GM23338 (cell line): ENCODE measurements at regions not wholly inside any gene's neighbourhood (a gene's known extent, or its start where the extent isn't known, plus 50 kb on each side); places are given as distances from the start of the nearest gene placed in this dataset.

ENCODE experiments used
- ATAC-seq: fragments of 200-7000 bp; cut with Tn5 transposase; 3 replicates; pipeline ENCODE4 v1.9.1; 2020
- DNase-seq: peaks from one replicate; pipeline ENCODE4 v3.0.0-alpha.2; 2015; ENCODE audit warnings: low spot score
- H2AFZ ChIP-seq: fragments of 200-600 bp; sonication (generic); 2 replicates; pipeline ENCODE4 v1.8.0; 2016; ENCODE audit warnings: antibody characterized with exemption, mild to moderate bottlenecking, moderate library complexity
- H3F3A ChIP-seq: fragments of 200-600 bp; sonication (generic); replicated peaks from 2 replicates; pipeline ENCODE4 v1.8.0; 2017; ENCODE audit warnings: antibody characterized with exemption, mixed run types, low read depth
- H3K27ac ChIP-seq: fragments of 200-600 bp; sonication (generic); 2 replicates; pipeline ENCODE4 v1.6.1; 2016; ENCODE audit warnings: low read depth
- H3K27me3 ChIP-seq: fragments of 200-600 bp; sonication (generic); 2 replicates; pipeline ENCODE4 v1.8.0; 2016; ENCODE audit warnings: mild to moderate bottlenecking, mixed run types, moderate library complexity; ENCODE audit not compliant: insufficient read depth
- H3K36me3 ChIP-seq: fragments of 200-600 bp; sonication (generic); 2 replicates; pipeline ENCODE4 v1.8.0; 2016; ENCODE audit warnings: mild to moderate bottlenecking; ENCODE audit not compliant: insufficient read depth
- H3K4me1 ChIP-seq: fragments of 200-600 bp; sonication (generic); 2 replicates; pipeline ENCODE4 v1.8.0; 2016; ENCODE audit warnings: mild to moderate bottlenecking, moderate library complexity; ENCODE audit not compliant: insufficient read depth
- H3K4me2 ChIP-seq: fragments of 200-600 bp; sonication (generic); 2 replicates; pipeline ENCODE4 v1.7.1; 2017; ENCODE audit warnings: mixed run types
- H3K4me3 ChIP-seq: fragments of 200-600 bp; sonication (generic); 2 replicates; pipeline ENCODE4 v1.6.1; 2016; ENCODE audit warnings: mixed run types
- H3K79me2 ChIP-seq: fragments of 200-600 bp; sonication (generic); replicated peaks from 2 replicates; pipeline ENCODE4 v1.8.0; 2017; ENCODE audit warnings: mild to moderate bottlenecking; ENCODE audit not compliant: insufficient read depth
- H3K9me2 ChIP-seq: fragments of 200-600 bp; sonication (generic); 2 replicates; pipeline ENCODE4 v1.8.0; 2017; ENCODE audit not compliant: insufficient read depth
- H4K20me1 ChIP-seq: fragments of 200-600 bp; sonication (generic); replicated peaks from 2 replicates; pipeline ENCODE4 v1.8.0; 2017; ENCODE audit warnings: mild to moderate bottlenecking; ENCODE audit not compliant: insufficient read depth
- H3K27ac Mint-ChIP-seq: 2 replicates; pipeline ENCODE4 v1.8.0; 2020; ENCODE audit warnings: inconsistent platforms, mild to moderate bottlenecking, moderate library complexity, mixed read lengths
- H3K27me3 Mint-ChIP-seq: 3 replicates; pipeline ENCODE4 v1.8.0; 2022; ENCODE audit warnings: low read depth, mild to moderate bottlenecking, moderate library complexity, mixed read lengths, inconsistent platforms; ENCODE audit not compliant: insufficient read depth, poor library complexity
- H3K36me3 Mint-ChIP-seq: 3 replicates; pipeline ENCODE4 v1.8.0; 2021; ENCODE audit warnings: low read depth, mild to moderate bottlenecking, inconsistent platforms, moderate library complexity, mixed read lengths
- H3K4me1 Mint-ChIP-seq: 3 replicates; pipeline ENCODE4 v1.8.0; 2020; ENCODE audit warnings: mild to moderate bottlenecking, inconsistent platforms, mixed read lengths
- H3K4me3 Mint-ChIP-seq: 3 replicates; pipeline ENCODE4 v1.8.0; 2021; ENCODE audit warnings: moderate library complexity, mild to moderate bottlenecking, inconsistent platforms, mixed read lengths
- H3K9me3 Mint-ChIP-seq: 3 replicates; pipeline ENCODE4 v1.8.0; 2020; ENCODE audit warnings: moderate library complexity, mild to moderate bottlenecking, inconsistent platforms, mixed read lengths
- CREB1 ChIP-seq: fragments of 250-450 bp; sonication (Bioruptor Pico); IDR thresholded peaks from 2 replicates; pipeline ENCODE4 v1.5.0; 2020; ENCODE audit warnings: low read depth, mild to moderate bottlenecking, moderate library complexity
- EZH2 ChIP-seq: fragments of 200-600 bp; sonication (generic); IDR thresholded peaks from one replicate; pipeline ENCODE4 v1.8.0; 2017; ENCODE audit warnings: antibody characterized with exemption, mild to moderate bottlenecking, low read depth; ENCODE audit not compliant: unreplicated experiment
- EZH2phosphoT487 ChIP-seq: fragments of 200-600 bp; sonication (generic); IDR thresholded peaks from one replicate; pipeline ENCODE4 v1.8.1; 2018; ENCODE audit warnings: antibody characterized with exemption; ENCODE audit not compliant: unreplicated experiment
- STAT1 ChIP-seq: IDR thresholded peaks from one replicate; pipeline ENCODE4 v1.6.1; 2016; ENCODE audit warnings: antibody characterized with exemption; ENCODE audit not compliant: unreplicated experiment
- ZNF114 ChIP-seq: fragments of 250-450 bp; sonication (Bioruptor Pico); IDR thresholded peaks from 2 replicates; pipeline ENCODE4 v1.5.0; 2020; ENCODE audit warnings: mild to moderate bottlenecking, moderate library complexity
- ZNF331 ChIP-seq: fragments of 250-450 bp; sonication (Bioruptor Pico); IDR thresholded peaks from 2 replicates; pipeline ENCODE4 v1.5.0; 2020; ENCODE audit warnings: low read depth, mild to moderate bottlenecking, moderate library complexity
- TF ChIP-seq, protein P1 (sequence below): IDR thresholded peaks from one replicate; pipeline ENCODE4 v1.6.1; 2018; ENCODE audit warnings: antibody characterized with exemption; ENCODE audit not compliant: unreplicated experiment
- TF ChIP-seq, protein P2 (sequence below), 2 experiments: fragments of 200-600 bp in 1 of 2; sonication (generic) in 1 of 2; conservative IDR thresholded peaks; 2 replicates each; pipeline versions ENCODE4 v1.5.1 to v1.6.1; 2016 to 2017; ENCODE audit warnings: antibody characterized with exemption in 2 of 2, low read depth in 2 of 2, mild to moderate bottlenecking in 2 of 2, moderate library complexity in 1 of 2
- TF ChIP-seq, protein P3 (sequence below): fragments of 250-450 bp; sonication (Bioruptor Pico); IDR thresholded peaks from 2 replicates; pipeline ENCODE4 v1.5.0; 2020; ENCODE audit warnings: mild to moderate bottlenecking, moderate library complexity

DNA sequence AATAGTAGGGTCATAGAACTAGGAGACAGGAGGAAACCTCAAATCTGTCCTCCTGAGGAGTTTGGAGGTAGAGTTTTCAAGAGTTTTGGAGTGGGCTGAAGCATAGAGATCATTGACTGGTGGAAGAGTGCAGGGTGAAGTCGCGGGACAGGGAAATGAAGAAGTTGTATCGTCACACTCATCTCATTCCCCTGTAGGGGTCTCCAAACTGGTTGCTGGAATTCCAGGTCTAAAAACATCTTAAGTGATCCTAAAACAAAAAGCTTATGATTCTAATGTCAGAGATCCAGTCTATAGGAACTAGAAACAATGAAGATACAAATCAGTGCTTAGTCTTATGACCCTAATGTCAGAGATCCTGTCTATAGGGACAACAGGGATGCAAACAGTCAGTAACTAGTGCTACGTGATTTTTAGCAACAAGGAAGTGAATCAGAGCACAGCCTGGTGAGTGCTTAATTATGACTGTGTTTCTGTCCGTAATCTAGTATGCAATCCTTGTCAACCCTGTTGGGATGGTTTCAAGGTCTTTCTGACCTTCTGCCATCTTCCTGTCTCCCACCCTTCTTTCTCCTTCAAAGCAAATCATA lies 139.4 kb downstream of the SKIDA1 start (continued):
- TF ChIP-seq, protein P1, sequence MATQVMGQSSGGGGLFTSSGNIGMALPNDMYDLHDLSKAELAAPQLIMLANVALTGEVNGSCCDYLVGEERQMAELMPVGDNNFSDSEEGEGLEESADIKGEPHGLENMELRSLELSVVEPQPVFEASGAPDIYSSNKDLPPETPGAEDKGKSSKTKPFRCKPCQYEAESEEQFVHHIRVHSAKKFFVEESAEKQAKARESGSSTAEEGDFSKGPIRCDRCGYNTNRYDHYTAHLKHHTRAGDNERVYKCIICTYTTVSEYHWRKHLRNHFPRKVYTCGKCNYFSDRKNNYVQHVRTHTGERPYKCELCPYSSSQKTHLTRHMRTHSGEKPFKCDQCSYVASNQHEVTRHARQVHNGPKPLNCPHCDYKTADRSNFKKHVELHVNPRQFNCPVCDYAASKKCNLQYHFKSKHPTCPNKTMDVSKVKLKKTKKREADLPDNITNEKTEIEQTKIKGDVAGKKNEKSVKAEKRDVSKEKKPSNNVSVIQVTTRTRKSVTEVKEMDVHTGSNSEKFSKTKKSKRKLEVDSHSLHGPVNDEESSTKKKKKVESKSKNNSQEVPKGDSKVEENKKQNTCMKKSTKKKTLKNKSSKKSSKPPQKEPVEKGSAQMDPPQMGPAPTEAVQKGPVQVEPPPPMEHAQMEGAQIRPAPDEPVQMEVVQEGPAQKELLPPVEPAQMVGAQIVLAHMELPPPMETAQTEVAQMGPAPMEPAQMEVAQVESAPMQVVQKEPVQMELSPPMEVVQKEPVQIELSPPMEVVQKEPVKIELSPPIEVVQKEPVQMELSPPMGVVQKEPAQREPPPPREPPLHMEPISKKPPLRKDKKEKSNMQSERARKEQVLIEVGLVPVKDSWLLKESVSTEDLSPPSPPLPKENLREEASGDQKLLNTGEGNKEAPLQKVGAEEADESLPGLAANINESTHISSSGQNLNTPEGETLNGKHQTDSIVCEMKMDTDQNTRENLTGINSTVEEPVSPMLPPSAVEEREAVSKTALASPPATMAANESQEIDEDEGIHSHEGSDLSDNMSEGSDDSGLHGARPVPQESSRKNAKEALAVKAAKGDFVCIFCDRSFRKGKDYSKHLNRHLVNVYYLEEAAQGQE = no peak

DNA sequence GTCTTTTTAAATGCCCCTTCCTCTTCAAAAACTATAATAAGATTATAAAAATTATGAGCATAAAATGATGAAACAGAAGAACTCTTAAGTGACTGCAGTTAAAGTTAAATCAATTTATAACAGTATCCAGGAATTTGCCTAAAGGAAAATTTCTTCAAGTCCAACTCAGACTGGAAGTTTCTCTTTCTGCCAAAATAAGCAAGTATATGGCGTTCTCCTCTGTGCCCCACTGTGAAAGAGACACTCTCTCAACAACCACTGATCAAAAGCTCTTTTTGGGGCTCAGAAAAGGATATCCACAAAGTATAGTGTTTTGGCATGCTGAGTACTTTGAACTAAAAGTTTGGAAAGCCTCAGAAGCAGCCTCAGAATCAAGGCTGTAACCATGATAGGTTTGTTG lies 139.9 kb downstream of the SKIDA1 start:
- no peak for DNase-seq
- no peaks in the 10 kb centered on the region for H3K79me2 ChIP-seq
- Mint-ChIP-seq H3K9me3 (peaks cover 2% of the 10 kb centered on the region; the same call in 1 of the 3 replicates), H3K27me3 (peaks cover 4% of the 10 kb centered on the region), H3K4me3 (no peak overlapping the region), H3K27ac (no peak overlapping the region), H3K36me3 (no peaks in the 10 kb centered on the region), H3K4me1 (peaks cover 27% of the 10 kb centered on the region)
- H3K27ac ChIP-seq = no peak overlapping the region
- H3F3A ChIP-seq = peaks cover 6% of the 10 kb centered on the region; the same call in 1 of the 2 replicates
- H3K36me3 ChIP-seq = no peaks in the 10 kb centered on the region
- no peak overlapping the region for H3K4me2 ChIP-seq
- no peaks in the 10 kb centered on the region for H3K9me2 ChIP-seq
- ATAC-seq = no peak
- H3K4me1 ChIP-seq = peaks cover 31% of the 10 kb centered on the region
- peak overlapping the region; percentile 90 for H2AFZ ChIP-seq
- no peak overlapping the region for H3K4me3 ChIP-seq
- H4K20me1 ChIP-seq = no peaks in the 10 kb centered on the region
- H3K27me3 ChIP-seq = no peaks in the 10 kb centered on the region
- TF ChIP-seq, protein P2, sequence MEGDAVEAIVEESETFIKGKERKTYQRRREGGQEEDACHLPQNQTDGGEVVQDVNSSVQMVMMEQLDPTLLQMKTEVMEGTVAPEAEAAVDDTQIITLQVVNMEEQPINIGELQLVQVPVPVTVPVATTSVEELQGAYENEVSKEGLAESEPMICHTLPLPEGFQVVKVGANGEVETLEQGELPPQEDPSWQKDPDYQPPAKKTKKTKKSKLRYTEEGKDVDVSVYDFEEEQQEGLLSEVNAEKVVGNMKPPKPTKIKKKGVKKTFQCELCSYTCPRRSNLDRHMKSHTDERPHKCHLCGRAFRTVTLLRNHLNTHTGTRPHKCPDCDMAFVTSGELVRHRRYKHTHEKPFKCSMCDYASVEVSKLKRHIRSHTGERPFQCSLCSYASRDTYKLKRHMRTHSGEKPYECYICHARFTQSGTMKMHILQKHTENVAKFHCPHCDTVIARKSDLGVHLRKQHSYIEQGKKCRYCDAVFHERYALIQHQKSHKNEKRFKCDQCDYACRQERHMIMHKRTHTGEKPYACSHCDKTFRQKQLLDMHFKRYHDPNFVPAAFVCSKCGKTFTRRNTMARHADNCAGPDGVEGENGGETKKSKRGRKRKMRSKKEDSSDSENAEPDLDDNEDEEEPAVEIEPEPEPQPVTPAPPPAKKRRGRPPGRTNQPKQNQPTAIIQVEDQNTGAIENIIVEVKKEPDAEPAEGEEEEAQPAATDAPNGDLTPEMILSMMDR (conservative IDR thresholded peaks at IDR 0.05; ENCODE audit: low read depth in 2 of 2) = no peak
- TF ChIP-seq EZH2 (no peak), ZNF331 (CRISPR knock-in tag) (no peak), ZNF114 (CRISPR knock-in tag) (no peak), STAT1 (no peak), CREB1 (CRISPR knock-in tag) (no peak), EZH2phosphoT487 (no peak)
- TF ChIP-seq, protein P3, sequence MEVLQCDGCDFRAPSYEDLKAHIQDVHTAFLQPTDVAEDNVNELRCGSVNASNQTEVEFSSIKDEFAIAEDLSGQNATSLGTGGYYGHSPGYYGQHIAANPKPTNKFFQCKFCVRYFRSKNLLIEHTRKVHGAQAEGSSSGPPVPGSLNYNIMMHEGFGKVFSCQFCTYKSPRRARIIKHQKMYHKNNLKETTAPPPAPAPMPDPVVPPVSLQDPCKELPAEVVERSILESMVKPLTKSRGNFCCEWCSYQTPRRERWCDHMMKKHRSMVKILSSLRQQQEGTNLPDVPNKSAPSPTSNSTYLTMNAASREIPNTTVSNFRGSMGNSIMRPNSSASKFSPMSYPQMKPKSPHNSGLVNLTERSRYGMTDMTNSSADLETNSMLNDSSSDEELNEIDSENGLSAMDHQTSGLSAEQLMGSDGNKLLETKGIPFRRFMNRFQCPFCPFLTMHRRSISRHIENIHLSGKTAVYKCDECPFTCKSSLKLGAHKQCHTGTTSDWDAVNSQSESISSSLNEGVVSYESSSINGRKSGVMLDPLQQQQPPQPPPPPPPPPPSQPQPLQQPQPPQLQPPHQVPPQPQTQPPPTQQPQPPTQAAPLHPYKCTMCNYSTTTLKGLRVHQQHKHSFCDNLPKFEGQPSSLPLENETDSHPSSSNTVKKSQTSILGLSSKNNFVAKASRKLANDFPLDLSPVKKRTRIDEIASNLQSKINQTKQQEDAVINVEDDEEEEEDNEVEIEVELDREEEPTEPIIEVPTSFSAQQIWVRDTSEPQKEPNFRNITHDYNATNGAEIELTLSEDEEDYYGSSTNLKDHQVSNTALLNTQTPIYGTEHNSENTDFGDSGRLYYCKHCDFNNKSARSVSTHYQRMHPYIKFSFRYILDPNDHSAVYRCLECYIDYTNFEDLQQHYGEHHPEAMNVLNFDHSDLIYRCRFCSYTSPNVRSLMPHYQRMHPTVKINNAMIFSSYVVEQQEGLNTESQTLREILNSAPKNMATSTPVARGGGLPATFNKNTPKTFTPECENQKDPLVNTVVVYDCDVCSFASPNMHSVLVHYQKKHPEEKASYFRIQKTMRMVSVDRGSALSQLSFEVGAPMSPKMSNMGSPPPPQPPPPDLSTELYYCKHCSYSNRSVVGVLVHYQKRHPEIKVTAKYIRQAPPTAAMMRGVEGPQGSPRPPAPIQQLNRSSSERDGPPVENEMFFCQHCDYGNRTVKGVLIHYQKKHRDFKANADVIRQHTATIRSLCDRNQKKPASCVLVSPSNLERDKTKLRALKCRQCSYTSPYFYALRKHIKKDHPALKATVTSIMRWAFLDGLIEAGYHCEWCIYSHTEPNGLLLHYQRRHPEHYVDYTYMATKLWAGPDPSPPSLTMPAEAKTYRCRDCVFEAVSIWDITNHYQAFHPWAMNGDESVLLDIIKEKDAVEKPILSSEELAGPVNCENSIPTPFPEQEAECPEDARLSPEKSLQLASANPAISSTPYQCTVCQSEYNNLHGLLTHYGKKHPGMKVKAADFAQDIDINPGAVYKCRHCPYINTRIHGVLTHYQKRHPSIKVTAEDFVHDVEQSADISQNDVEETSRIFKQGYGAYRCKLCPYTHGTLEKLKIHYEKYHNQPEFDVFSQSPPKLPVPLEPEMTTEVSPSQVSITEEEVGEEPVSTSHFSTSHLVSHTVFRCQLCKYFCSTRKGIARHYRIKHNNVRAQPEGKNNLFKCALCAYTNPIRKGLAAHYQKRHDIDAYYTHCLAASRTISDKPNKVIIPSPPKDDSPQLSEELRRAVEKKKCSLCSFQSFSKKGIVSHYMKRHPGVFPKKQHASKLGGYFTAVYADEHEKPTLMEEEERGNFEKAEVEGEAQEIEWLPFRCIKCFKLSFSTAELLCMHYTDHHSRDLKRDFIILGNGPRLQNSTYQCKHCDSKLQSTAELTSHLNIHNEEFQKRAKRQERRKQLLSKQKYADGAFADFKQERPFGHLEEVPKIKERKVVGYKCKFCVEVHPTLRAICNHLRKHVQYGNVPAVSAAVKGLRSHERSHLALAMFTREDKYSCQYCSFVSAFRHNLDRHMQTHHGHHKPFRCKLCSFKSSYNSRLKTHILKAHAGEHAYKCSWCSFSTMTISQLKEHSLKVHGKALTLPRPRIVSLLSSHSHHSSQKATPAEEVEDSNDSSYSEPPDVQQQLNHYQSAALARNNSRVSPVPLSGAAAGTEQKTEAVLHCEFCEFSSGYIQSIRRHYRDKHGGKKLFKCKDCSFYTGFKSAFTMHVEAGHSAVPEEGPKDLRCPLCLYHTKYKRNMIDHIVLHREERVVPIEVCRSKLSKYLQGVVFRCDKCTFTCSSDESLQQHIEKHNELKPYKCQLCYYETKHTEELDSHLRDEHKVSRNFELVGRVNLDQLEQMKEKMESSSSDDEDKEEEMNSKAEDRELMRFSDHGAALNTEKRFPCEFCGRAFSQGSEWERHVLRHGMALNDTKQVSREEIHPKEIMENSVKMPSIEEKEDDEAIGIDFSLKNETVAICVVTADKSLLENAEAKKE (CRISPR knock-in tag) = no peak
- TF ChIP-seq, protein P1 = no peak
